Gastrocnemius medialis (tissue), 4 donors: ENCODE measurements at regions not wholly inside any gene's neighbourhood (a gene's known extent, or its start where the extent isn't known, plus 50 kb on each side); places are given as distances from the start of the nearest gene placed in this dataset.

Source experiments
- POLR2A ChIP-seq, 2 donors: fragments of 450-650 bp; IDR thresholded peaks; one replicate each; pipeline ENCODE4 v1.6.1; 2017; ENCODE audit warnings: antibody characterized with exemption in 2 of 2, mild to moderate bottlenecking in 2 of 2, moderate library complexity in 2 of 2
- TF ChIP-seq, protein P1 (sequence below), 5 experiments: fragments of 450-650 bp in 3 of 5; fragments of 200-600 bp in 2 of 5; sonication (generic) in 2 of 5; IDR thresholded peaks in 4 of 5; conservative IDR thresholded peaks in 1 of 5; 1 replicate in 4 of 5; 2 replicates in 1 of 5; pipeline ENCODE4 v1.5.1; 2016 to 2019; ENCODE audit warnings: antibody characterized with exemption in 5 of 5, mild to moderate bottlenecking in 3 of 5, moderate library complexity in 3 of 5

DNA sequence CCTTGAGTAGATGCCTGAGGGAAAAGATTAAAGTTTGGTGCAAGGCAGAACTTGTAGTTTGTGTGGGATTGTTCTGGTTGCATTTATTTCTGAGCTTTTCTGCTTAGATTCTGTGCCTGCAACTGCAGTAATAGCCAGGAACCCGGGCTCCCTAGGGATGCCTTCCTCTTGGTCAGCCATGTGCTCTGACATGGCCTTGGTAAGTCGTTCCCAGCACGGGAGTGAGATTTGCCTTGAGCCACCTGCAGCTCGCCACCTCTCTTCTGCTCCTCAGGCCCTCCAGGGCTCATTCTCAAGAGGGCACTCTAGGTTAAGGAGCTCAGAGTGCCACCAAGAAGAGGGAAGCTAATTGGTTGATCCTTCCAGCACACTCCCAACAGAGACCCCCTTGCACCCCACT, 350.6 kb upstream of the MKI67 start:
- no peak for TF ChIP-seq POLR2A (IDR thresholded peaks at IDR 0.05)
- TF ChIP-seq, protein P1, sequence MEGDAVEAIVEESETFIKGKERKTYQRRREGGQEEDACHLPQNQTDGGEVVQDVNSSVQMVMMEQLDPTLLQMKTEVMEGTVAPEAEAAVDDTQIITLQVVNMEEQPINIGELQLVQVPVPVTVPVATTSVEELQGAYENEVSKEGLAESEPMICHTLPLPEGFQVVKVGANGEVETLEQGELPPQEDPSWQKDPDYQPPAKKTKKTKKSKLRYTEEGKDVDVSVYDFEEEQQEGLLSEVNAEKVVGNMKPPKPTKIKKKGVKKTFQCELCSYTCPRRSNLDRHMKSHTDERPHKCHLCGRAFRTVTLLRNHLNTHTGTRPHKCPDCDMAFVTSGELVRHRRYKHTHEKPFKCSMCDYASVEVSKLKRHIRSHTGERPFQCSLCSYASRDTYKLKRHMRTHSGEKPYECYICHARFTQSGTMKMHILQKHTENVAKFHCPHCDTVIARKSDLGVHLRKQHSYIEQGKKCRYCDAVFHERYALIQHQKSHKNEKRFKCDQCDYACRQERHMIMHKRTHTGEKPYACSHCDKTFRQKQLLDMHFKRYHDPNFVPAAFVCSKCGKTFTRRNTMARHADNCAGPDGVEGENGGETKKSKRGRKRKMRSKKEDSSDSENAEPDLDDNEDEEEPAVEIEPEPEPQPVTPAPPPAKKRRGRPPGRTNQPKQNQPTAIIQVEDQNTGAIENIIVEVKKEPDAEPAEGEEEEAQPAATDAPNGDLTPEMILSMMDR (IDR thresholded peaks at IDR 0.05 in 4 of 5, conservative IDR thresholded peaks at IDR 0.05 in 1 of 5), result no peak
